ENCODE measurements at regions not wholly inside any gene's neighbourhood (a gene's known extent, or its start where the extent isn't known, plus 50 kb on each side); places are given as distances from the start of the nearest gene placed in this dataset.
"Not testable (repeated sequence)": the region's sequence is repeated elsewhere in the genome, so short reads cannot be mapped to it uniquely, and the experiment has no call there.

- TF ChIP-seq, protein P1, sequence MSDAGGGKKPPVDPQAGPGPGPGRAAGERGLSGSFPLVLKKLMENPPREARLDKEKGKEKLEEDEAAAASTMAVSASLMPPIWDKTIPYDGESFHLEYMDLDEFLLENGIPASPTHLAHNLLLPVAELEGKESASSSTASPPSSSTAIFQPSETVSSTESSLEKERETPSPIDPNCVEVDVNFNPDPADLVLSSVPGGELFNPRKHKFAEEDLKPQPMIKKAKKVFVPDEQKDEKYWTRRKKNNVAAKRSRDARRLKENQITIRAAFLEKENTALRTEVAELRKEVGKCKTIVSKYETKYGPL (CRISPR knock-in tag; IDR thresholded peaks at IDR 0.05) = no peak
- TF ChIP-seq ZNF12 (CRISPR knock-in tag; IDR thresholded peaks at IDR 0.05) (no peak), ZBTB7B (CRISPR knock-in tag; IDR thresholded peaks at IDR 0.05) (no peak)
Measured at GRCh38 chr6:11469684-11470083, 67.9 kb upstream of the TMEM170B start (continued).

- H3K9me3 ChIP-seq (ENCODE audit: low read length); in situ Hi-C loops (cut with HindIII; ENCODE audit: extremely low pct_ligation_motif_present, low pct_unique_long_range_greater_than_20kb); H3K4me3 ChIP-seq (replicated peaks in 1 of 3; ENCODE audit: insufficient read depth in 1 of 3, low read depth in 2 of 3, low read length in 3 of 3); H3K79me2 ChIP-seq (ENCODE audit: insufficient read depth, low read length); H3K4me2 ChIP-seq (ENCODE audit: low read depth, low read length); H3K36me3 ChIP-seq (replicated peaks in 1 of 2; ENCODE audit: control insufficient read depth in 1 of 2, insufficient read depth in 2 of 2, low read length in 2 of 2); FAIRE-seq; H4K20me1 ChIP-seq (ENCODE audit: insufficient read depth, low read length); intact Hi-C loops (cut with micrococcal nuclease; ENCODE audit: unreplicated experiment); H2AFZ ChIP-seq (ENCODE audit: low read length); DNase-seq (ENCODE audit: low spot score); POLR2A ChIA-PET; CTCF ChIA-PET (ENCODE audit: low intra/inter-chr PET ratio, low total read pairs); H3K27ac ChIP-seq (ENCODE audit: extremely low read length, insufficient read depth, low read length); H3K9ac ChIP-seq (ENCODE audit: insufficient read depth, low read depth, low read length); H3K27me3 ChIP-seq (ENCODE audit: control insufficient read depth in 1 of 2, insufficient read depth in 2 of 2, low read length in 2 of 2); ATAC-seq; BruUV-seq (replicated peaks): not testable (repeated sequence)
- H3K4me1 ChIP-seq (ENCODE audit: insufficient read depth, low read length) = peaks cover 27% of the 10 kb centered on the region
- WGBS (ENCODE audit: low lambda C conversion rate) = 92% methylated on average over 4 of the region's 4 CpGs
Measured at GRCh38 chr6:11468271-11468670, 69.3 kb upstream of the TMEM170B start.

GRCh38 chr6:11467364-11467763, 70.2 kb upstream of the TMEM170B start:
- Histone ChIP-seq H3K4me2 (ENCODE audit: low read depth, low read length) (no peak overlapping the region), H3K9ac (ENCODE audit: insufficient read depth, low read depth, low read length) (no peak overlapping the region), H3K27me3 (ENCODE audit: control insufficient read depth in 1 of 2, insufficient read depth in 2 of 2, low read length in 2 of 2) (no peaks in the 10 kb centered on the region), H4K20me1 (ENCODE audit: insufficient read depth, low read length) (no peaks in the 10 kb centered on the region), H3K4me3 (replicated peaks in 1 of 3; ENCODE audit: insufficient read depth in 1 of 3, low read depth in 2 of 3, low read length in 3 of 3) (no peak overlapping the region), H3K79me2 (ENCODE audit: insufficient read depth, low read length) (no peaks in the 10 kb centered on the region), H3K27ac (ENCODE audit: extremely low read length, insufficient read depth, low read length) (no peak overlapping the region), H3K9me3 (ENCODE audit: low read length) (no peaks in the 10 kb centered on the region), H3K36me3 (replicated peaks in 1 of 2; ENCODE audit: control insufficient read depth in 1 of 2, insufficient read depth in 2 of 2, low read length in 2 of 2) (no peaks in the 10 kb centered on the region), H3K4me1 (ENCODE audit: insufficient read depth, low read length) (peaks cover 29% of the 10 kb centered on the region), H2AFZ (ENCODE audit: low read length) (no peak overlapping the region)
- DNase-seq (ENCODE audit: low spot score) (no peak), FAIRE-seq (no peak), ATAC-seq (no peak)
- in situ Hi-C loops (cut with HindIII; ENCODE audit: extremely low pct_ligation_motif_present, low pct_unique_long_range_greater_than_20kb) (no loop called here), intact Hi-C loops (cut with micrococcal nuclease; ENCODE audit: unreplicated experiment) (no loop called here)
- BruUV-seq (replicated peaks) = no TSS peak
- CTCF ChIA-PET (ENCODE audit: low intra/inter-chr PET ratio, low total read pairs) = no interaction called here
- POLR2A ChIA-PET = no interaction called here
- TF ChIP-seq, protein P2, sequence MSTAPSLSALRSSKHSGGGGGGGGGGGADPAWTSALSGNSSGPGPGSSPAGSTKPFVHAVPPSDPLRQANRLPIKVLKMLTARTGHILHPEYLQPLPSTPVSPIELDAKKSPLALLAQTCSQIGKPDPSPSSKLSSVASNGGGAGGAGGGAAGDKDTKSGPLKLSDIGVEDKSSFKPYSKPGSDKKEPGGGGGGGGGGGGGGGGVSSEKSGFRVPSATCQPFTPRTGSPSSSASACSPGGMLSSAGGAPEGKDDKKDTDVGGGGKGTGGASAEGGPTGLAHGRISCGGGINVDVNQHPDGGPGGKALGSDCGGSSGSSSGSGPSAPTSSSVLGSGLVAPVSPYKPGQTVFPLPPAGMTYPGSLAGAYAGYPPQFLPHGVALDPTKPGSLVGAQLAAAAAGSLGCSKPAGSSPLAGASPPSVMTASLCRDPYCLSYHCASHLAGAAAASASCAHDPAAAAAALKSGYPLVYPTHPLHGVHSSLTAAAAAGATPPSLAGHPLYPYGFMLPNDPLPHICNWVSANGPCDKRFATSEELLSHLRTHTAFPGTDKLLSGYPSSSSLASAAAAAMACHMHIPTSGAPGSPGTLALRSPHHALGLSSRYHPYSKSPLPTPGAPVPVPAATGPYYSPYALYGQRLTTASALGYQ (CRISPR knock-in tag; IDR thresholded peaks at IDR 0.05) = no peak
- no peak for TF ChIP-seq ZSCAN29 (CRISPR knock-in tag; conservative IDR thresholded peaks at IDR 0.05)
- TF ChIP-seq, protein P3, sequence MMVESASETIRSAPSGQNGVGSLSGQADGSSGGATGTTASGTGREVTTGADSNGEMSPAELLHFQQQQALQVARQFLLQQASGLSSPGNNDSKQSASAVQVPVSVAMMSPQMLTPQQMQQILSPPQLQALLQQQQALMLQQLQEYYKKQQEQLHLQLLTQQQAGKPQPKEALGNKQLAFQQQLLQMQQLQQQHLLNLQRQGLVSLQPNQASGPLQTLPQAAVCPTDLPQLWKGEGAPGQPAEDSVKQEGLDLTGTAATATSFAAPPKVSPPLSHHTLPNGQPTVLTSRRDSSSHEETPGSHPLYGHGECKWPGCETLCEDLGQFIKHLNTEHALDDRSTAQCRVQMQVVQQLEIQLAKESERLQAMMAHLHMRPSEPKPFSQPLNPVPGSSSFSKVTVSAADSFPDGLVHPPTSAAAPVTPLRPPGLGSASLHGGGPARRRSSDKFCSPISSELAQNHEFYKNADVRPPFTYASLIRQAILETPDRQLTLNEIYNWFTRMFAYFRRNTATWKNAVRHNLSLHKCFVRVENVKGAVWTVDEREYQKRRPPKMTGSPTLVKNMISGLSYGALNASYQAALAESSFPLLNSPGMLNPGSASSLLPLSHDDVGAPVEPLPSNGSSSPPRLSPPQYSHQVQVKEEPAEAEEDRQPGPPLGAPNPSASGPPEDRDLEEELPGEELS (CRISPR knock-in tag; IDR thresholded peaks at IDR 0.05) = no peak
- no peak for TF ChIP-seq CBX1 (IDR thresholded peaks at IDR 0.05; ENCODE audit: low read depth)
- TF ChIP-seq ZBTB26 (CRISPR knock-in tag; IDR thresholded peaks at IDR 0.05; ENCODE audit: borderline replicate concordance) = no peak
- TF ChIP-seq ZNF558 (CRISPR knock-in tag; IDR thresholded peaks at IDR 0.05; ENCODE audit: borderline replicate concordance) = no peak
- no peak for TF ChIP-seq ZSCAN22 (CRISPR knock-in tag; IDR thresholded peaks at IDR 0.05)
- no peak for TF ChIP-seq SIN3A (IDR thresholded peaks at IDR 0.05; ENCODE audit: borderline replicate concordance, low read depth, low read length)
- no peak for TF ChIP-seq ZNF101 (CRISPR knock-in tag; IDR thresholded peaks at IDR 0.05; ENCODE audit: borderline replicate concordance, low read depth)
- no peak for TF ChIP-seq SALL1 (CRISPR knock-in tag; IDR thresholded peaks at IDR 0.05)

Data from HepG2 (cell line).